Esophagus squamous epithelium (tissue), 5 donors: ENCODE measurements at regions not wholly inside any gene's neighbourhood (a gene's known extent, or its start where the extent isn't known, plus 50 kb on each side); places are given as distances from the start of the nearest gene placed in this dataset.

Source experiments
- DNase-seq: peaks from one replicate; lab custom pipeline; 2025; lab: John Stamatoyannopoulos, UW
- H3K27ac ChIP-seq, 4 donors: fragments of 200-600 bp; sonication (generic); one replicate each; pipeline ENCODE4 v1.5.1; 2016 to 2019; ENCODE audit warnings: mild to moderate bottlenecking in 1 of 4
- H3K27me3 ChIP-seq, 4 donors: fragments of 200-600 bp; sonication (generic); 1 replicate in 3 of 4; 2 replicates in 1 of 4; pipeline versions ENCODE4 v1.5.1 to v1.6.0; 2017 to 2021; ENCODE audit warnings: antibody characterized with exemption in 1 of 4
- H3K36me3 ChIP-seq, 3 donors: fragments of 200-600 bp; sonication (generic); one replicate each; pipeline ENCODE4 v1.5.1; 2016 to 2019
- H3K4me1 ChIP-seq, 3 donors: fragments of 200-600 bp; sonication (generic); one replicate each; pipeline ENCODE4 v1.5.1; 2017 to 2019
- H3K4me3 ChIP-seq, 4 donors: fragments of 200-600 bp; sonication (generic); 1 replicate in 3 of 4; 2 replicates in 1 of 4; pipeline ENCODE4 v1.5.1; 2016 to 2019; ENCODE audit warnings: mild to moderate bottlenecking in 2 of 4, moderate library complexity in 1 of 4
- H3K9me3 ChIP-seq, 3 donors: fragments of 200-600 bp; sonication (generic); one replicate each; pipeline ENCODE4 v1.5.1; 2016 to 2019
- POLR2A ChIP-seq, 4 donors: fragments of 450-650 bp; IDR thresholded peaks; one replicate each; pipeline ENCODE4 v1.6.1; 2017; ENCODE audit warnings: antibody characterized with exemption in 4 of 4, mild to moderate bottlenecking in 4 of 4, moderate library complexity in 3 of 4
- WGBS, 2 donors: methylation state at CpG; one replicate each; pipeline ENCODE4 v1.1.5; 2018; 5-methylcytosine and 5-hydroxymethylcytosine counted together
- intact Hi-C: fragments of 100-400 bp; cut with DNase I; formaldehyde crosslinking; loops from one replicate; pipeline ENCODE4 v1.15.0; 2022
- TF ChIP-seq, protein P1 (sequence below), 6 experiments: fragments of 450-650 bp in 4 of 6; fragments of 200-600 bp in 2 of 6; sonication (generic) in 2 of 6; IDR thresholded peaks; one replicate each; pipeline ENCODE4 v1.5.1; 2016 to 2019; ENCODE audit warnings: antibody characterized with exemption in 6 of 6, mild to moderate bottlenecking in 4 of 6, moderate library complexity in 4 of 6
- donor health status: DM: yes; HTN: yes; CAD: no.

GRCh38 chr18:78071166-78071710 lies 821.6 kb downstream of the GALR1 start:
- H3K4me1 ChIP-seq = peaks cover 0 to 7% (median 5%) of the 10 kb centered on the region in 3 donors
- TF ChIP-seq, protein P1, sequence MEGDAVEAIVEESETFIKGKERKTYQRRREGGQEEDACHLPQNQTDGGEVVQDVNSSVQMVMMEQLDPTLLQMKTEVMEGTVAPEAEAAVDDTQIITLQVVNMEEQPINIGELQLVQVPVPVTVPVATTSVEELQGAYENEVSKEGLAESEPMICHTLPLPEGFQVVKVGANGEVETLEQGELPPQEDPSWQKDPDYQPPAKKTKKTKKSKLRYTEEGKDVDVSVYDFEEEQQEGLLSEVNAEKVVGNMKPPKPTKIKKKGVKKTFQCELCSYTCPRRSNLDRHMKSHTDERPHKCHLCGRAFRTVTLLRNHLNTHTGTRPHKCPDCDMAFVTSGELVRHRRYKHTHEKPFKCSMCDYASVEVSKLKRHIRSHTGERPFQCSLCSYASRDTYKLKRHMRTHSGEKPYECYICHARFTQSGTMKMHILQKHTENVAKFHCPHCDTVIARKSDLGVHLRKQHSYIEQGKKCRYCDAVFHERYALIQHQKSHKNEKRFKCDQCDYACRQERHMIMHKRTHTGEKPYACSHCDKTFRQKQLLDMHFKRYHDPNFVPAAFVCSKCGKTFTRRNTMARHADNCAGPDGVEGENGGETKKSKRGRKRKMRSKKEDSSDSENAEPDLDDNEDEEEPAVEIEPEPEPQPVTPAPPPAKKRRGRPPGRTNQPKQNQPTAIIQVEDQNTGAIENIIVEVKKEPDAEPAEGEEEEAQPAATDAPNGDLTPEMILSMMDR (IDR thresholded peaks at IDR 0.05) = no peak
- TF ChIP-seq POLR2A (IDR thresholded peaks at IDR 0.05) = no peak
- no peaks in the 10 kb centered on the region for H3K27me3 ChIP-seq
- no peak overlapping the region for H3K4me3 ChIP-seq
- intact Hi-C loops = no loop called here
- 70 to 80% methylated on average over 7 to 16 of the region's 19 CpGs for WGBS, 2 donors
- no peak for DNase-seq
- no peaks in the 10 kb centered on the region for H3K36me3 ChIP-seq
- H3K9me3 ChIP-seq = no peaks in the 10 kb centered on the region
- H3K27ac ChIP-seq = no peak overlapping the region

- intact Hi-C loops = no loop called here
- Histone ChIP-seq H3K4me1 (peaks cover 0 to 7% (median 5%) of the 10 kb centered on the region in 3 donors), H3K36me3 (no peaks in the 10 kb centered on the region), H3K27ac (no peak overlapping the region), H3K4me3 (no peak overlapping the region), H3K27me3 (no peaks in the 10 kb centered on the region), H3K9me3 (no peaks in the 10 kb centered on the region)
- DNase-seq = no peak
- 74 to 76% methylated on average over 3 of the region's 3 CpGs for WGBS, 2 donors
- TF ChIP-seq POLR2A (IDR thresholded peaks at IDR 0.05) = no peak
- TF ChIP-seq, protein P1 (IDR thresholded peaks at IDR 0.05) = no peak
These were observed 822.1 kb downstream of the GALR1 start for GRCh38 chr18:78071776-78072175.

- Histone ChIP-seq H3K27me3 (no peaks in the 10 kb centered on the region), H3K36me3 (no peaks in the 10 kb centered on the region), H3K27ac (no peak overlapping the region), H3K4me1 (peaks cover 0 to 7% (median 5%) of the 10 kb centered on the region in 3 donors), H3K9me3 (no peaks in the 10 kb centered on the region), H3K4me3 (no peak overlapping the region)
- 83% methylated on average over 14 of the region's 14 CpGs for WGBS, 2 donors
- TF ChIP-seq, protein P1 (IDR thresholded peaks at IDR 0.05) = no peak
- TF ChIP-seq POLR2A (IDR thresholded peaks at IDR 0.05) = no peak
- DNase-seq = no peak
- intact Hi-C loops = no loop called here
These were observed 822.7 kb downstream of the GALR1 start for GRCh38 chr18:78072375-78072774.

DNA sequence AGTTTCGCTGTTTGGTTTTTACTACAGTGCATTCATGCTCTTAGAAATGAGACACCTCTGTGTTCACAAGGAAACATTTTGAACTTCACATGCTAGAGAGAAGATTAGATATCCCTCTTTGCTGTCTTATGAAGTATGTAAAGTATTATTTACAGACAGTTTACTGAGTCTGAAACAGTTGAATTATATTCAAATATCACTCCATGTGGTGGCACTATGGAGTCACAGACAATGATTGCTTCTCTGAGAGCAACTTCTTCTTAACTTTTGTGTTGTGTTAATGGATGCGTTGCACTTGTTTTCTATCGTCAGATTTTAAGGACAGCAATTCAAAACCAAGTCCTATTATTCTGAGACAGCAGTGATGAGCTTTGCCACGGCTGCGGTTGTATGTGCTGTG lies 823.6 kb downstream of the GALR1 start:
- intact Hi-C loops = no loop called here
- Histone ChIP-seq H3K27me3 (no peaks in the 10 kb centered on the region), H3K9me3 (no peaks in the 10 kb centered on the region), H3K27ac (no peak overlapping the region), H3K36me3 (no peaks in the 10 kb centered on the region), H3K4me3 (no peak overlapping the region), H3K4me1 (peaks cover 0 to 8% (median 5%) of the 10 kb centered on the region in 3 donors)
- no peak for DNase-seq
- WGBS, 2 donors = 34 to 54% methylated on average over 5 of the region's 5 CpGs
- no peak for TF ChIP-seq POLR2A (IDR thresholded peaks at IDR 0.05)
- TF ChIP-seq, protein P1 (IDR thresholded peaks at IDR 0.05) = peak in 3 of 6 experiments; percentile 10 to 55 (median 30)

GRCh38 chr18:78074400-78075020 lies 824.9 kb downstream of the GALR1 start:
- Histone ChIP-seq H3K4me1 (peaks cover 0 to 14% (median 5%) of the 10 kb centered on the region in 3 donors), H3K4me3 (no peak overlapping the region), H3K36me3 (no peaks in the 10 kb centered on the region), H3K27me3 (no peaks in the 10 kb centered on the region), H3K27ac (no peak overlapping the region), H3K9me3 (no peaks in the 10 kb centered on the region)
- no peak for DNase-seq
- 62 to 65% methylated on average over 12 of the region's 12 CpGs for WGBS, 2 donors
- intact Hi-C loops = no loop called here
- TF ChIP-seq POLR2A (IDR thresholded peaks at IDR 0.05) = no peak
- TF ChIP-seq, protein P1 (IDR thresholded peaks at IDR 0.05) = peak in 1 of 6 experiments; percentile 6
